HG03469 (cell line): ENCODE measurements at regions not wholly inside any gene's neighbourhood (a gene's known extent, or its start where the extent isn't known, plus 50 kb on each side); places are given as distances from the start of the nearest gene placed in this dataset.
"Not testable (repeated sequence)": the region's sequence is repeated elsewhere in the genome, so short reads cannot be mapped to it uniquely, and the experiment has no call there.

Experiments used
- ATAC-seq: cut with Tn5 transposase; IDR thresholded peaks from one replicate; pipeline ENCODE4 v1.9.1; 2021; ENCODE audit warnings: mild to moderate bottlenecking, moderate library complexity, moderate number of reproducible peaks; ENCODE audit not compliant: unreplicated experiment

GRCh38 chr5:87788416-87788815 is 375.7 kb upstream of the CCNH start:
- ATAC-seq: no peak

DNA sequence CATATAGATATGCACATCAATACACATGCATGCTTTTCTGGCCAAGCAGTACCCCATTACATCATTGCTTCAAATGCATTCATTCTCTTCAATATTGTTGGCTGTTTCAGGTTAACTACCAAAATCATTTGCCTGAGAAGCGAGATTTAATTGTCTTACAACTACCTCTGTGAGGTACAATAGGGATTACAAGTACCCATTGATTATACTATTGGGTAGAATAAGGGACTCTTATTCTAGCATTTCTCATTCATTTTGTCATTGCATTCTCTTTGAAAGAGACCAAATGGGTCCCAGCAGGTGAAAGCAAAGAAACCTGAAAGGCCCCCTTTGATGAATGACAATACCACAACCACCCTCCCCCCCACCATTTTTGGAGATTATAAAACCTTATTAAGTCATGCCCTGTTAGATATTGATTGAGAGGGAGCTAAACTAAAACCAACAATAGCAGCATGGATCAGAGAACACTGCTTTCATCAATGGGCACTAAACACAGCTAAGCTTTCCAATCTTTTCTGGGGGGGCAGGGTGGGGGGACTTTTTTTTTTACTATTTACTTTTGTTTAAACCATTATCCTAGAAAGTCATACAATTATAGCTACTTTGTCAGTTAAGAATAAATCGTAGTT is 375.0 kb upstream of the CCNH start:
- ATAC-seq: no peak

DNA sequence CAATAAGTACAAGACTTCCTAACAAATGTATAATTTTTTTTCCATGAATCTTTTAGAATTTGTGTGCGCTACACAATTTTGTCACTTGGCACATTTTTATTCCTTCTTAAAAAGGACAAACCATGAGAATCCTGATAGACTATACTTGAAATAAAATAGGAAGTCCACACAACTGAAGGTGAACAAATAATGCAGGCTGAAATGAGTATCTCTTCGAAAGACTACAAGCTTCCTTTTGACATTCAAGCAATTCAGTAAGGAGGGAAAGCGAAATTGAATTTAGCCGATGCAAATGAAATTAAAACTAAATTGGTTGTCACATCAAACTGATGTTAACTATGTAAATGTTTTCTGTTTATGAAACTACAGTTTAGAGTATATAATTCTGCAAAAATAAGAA is 374.4 kb upstream of the CCNH start:
- ATAC-seq: no peak

- no peak for ATAC-seq
These were observed 373.7 kb upstream of the CCNH start for GRCh38 chr5:87786471-87786870.

DNA sequence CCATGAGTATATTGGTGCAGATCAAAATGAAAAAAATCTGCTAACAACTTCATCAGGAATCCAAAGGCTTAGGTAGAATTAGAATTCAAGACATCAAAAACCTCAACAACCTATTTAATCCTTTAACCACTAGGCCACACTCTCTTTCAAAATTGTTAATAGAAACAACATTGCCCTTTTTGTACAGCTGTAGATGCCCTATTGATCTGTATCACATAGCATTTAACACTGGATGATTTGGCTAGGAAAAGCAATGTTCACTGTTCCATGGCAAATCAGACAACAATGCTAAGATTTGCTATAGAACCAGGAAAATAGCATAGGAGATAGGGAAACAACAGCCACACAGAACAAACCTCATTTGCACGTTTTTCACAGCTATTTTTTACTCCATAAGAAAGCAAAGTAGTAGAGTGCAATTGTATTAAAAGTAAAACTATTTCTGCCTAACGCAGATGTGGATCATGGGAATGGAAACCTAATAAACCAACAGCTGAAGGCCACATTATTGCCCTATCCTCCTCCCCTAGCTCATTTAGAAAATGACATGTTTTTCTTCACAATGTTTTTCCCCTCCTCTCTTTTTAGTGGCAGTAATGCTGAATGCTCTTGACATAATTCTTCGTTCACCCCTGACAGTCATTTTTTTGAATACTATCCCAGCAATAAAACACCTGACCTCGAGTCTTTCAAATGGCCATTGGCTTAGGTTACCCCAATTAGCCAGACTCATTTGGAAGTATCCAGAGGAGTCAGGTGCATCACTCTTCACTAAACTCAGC is 373.0 kb upstream of the CCNH start:
- no peak for ATAC-seq

GRCh38 chr5:87784879-87785495 is 372.3 kb upstream of the CCNH start:
- ATAC-seq: no peak

DNA sequence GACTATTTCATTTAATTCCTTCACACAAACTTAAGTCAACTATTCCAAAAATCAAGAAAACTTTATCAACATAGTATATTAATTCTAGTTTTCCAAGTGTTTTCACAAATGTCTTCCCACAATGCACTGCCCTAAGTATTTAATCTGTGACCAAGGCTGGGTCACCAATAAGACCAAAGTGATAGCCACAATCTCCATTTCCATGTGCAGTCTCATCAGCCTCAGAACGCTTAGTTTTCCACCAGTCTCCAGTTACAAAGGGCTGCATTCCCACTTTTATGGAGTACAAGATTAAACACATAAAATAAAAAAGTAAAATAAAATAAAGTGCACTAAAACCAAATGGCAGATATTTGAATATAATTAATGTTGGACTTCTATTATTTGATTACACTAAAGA is 371.6 kb upstream of the CCNH start:
- no peak for ATAC-seq

- no peak for ATAC-seq
These were observed 370.2 kb upstream of the CCNH start for GRCh38 chr5:87782916-87783315.

DNA sequence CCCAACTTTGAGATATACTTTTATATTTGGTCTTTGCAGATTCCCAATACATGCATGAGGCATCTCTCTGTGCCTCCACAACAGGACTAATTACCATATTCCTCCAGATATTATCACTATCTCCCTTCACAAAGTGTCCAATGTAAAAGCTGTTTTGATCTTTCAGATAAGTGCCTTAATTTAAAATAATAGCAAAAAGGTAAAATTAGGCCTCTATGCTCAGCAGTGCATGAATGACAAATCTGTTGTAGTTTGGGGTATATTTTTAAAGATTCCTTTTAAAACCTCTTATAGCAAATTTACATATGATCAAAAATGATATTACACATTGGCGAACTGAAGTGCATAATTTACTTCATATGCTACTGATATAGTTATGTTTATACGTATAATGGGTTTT is 369.2 kb upstream of the CCNH start:
- no peak for ATAC-seq

DNA sequence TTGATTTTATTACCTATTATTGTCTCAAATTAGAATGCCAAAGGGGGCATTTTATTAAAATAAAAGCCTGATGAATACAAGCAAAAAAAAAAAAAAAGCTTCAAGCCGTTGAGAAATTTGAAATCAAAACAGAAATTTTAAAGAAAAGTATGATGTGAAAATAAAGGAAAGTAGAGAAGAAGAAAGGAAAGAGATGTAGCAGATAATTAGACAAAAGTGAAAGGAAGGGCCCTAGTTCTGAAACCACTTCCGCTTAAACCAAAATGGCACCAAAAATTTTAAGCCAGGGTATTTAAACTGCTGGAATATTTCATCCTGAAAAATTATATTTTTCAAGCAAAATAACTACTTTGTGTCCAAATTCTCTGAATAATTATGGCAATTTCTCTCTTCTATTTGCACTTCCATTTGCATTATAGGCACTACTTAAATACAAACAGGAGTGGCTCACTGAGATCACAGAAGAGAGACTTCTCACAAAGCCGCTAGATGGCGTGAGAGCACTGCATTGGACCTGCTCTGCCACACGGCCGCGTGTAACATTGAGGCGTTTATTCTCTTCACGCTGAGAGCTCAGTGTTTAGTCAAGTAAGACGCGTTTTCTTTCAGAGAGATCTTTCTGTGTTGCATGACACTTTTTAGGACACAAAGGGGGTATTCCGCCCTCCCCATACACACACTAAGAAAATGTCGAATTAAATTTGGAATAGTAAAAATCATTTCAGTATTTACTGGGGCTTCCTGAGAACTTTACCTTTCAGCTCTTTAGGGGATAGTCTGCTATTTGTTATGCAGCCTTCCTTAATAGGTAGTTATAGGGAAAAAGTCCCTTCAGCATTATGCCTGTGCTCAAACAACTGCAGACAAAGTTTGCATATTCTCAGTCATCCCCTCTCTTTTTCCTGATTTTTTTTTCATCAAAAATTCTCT is 368.4 kb upstream of the CCNH start:
- ATAC-seq: peak; percentile 99

DNA sequence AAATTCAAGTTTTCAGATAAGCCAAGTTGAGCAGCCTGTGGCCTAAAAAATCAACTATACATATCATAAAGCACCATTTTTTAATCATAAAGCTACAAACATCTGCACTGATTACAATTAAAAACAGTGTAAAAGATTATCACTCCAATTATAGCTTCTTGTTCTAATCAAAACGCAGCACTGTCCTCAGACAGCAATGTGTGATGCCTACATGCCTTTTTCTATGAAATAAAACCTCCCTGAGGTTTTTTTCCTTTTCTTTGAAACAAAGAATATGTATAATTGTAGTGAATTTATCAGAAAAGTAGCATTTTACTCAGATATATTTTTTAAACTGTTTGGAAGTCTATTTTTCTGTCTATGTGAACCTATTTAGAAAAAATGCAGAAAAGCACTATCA is 366.1 kb upstream of the CCNH start:
- no peak for ATAC-seq

DNA sequence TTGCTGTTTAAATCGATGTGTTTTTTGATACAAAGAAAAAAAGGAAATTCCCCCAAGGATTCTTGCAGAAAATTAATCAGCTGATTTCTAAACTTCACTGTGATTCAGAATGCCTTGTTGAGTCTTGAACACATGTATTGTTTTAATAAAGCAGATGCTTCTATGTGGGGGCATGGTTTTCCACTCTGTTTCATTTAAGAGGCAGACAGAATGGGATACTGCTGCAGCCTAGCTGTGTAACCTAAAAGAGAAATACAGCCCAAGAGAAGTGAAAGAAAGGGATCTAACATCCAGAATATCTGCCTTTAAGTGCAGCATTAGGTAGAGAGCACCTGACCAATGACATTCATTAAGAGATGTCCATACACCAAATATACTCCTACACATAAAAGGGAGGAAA is 365.1 kb upstream of the CCNH start:
- no peak for ATAC-seq

GRCh38 chr5:87776785-87777184 is 364.1 kb upstream of the CCNH start:
- no peak for ATAC-seq

DNA sequence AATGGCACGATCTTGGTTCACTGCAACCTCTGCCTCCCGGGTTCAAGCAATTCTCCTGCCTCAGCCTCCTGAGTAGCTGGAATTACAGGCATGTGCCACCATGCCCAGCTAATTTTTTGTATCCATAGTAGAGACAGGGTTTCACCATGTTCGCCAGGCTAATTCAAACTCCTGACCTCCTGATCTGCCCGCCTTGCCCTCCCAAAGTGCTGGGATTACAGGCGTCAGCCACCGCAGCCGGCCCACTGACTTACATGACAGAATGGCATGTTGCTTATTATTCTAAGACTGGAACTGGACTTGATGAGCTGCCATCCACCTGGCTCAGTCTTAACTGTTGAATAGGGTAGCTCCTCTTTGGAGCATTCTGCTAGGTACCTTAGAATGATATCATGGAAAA is 363.6 kb upstream of the CCNH start:
- not testable (repeated sequence) for ATAC-seq

DNA sequence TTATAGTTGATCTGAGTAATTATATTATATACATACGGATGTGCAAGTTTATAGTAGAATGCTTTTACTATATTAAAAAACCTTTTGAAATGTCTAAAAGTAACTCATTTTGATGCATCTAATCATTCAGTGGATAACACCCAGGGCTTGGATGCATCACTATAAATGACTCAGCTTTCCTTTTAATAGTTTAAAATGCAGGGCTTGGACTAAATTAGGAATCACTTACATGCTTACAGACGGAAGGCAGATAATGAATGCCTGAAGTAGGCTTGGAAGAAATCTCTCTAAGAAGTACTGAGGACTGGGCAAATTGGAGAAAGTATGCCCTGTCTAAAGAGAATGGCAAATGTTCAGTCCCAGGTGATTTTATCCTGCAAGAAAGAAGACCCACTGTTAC is 362.5 kb upstream of the CCNH start:
- ATAC-seq: no peak

DNA sequence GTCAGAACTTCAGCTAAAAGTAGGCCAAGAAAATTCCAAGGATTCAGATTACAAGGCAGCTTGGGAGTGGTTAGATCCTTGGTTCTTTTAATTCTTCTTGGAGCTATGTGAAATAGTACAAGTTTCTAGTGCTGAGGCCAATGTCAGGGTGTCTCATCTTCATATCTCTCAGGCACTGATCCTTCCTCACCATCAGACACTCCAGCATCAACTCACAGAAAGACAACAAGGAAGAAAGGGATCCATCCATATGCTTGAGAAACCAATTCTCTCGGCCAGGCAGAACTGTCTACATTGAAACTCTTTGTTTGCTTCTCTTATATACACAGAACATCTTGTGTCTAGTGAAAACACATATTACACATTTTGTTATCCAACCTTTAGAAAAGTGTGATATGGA is 362.1 kb upstream of the CCNH start:
- no peak for ATAC-seq

- ATAC-seq: no peak
These were observed 357.9 kb upstream of the CCNH start for GRCh38 chr5:87770601-87771121.

DNA sequence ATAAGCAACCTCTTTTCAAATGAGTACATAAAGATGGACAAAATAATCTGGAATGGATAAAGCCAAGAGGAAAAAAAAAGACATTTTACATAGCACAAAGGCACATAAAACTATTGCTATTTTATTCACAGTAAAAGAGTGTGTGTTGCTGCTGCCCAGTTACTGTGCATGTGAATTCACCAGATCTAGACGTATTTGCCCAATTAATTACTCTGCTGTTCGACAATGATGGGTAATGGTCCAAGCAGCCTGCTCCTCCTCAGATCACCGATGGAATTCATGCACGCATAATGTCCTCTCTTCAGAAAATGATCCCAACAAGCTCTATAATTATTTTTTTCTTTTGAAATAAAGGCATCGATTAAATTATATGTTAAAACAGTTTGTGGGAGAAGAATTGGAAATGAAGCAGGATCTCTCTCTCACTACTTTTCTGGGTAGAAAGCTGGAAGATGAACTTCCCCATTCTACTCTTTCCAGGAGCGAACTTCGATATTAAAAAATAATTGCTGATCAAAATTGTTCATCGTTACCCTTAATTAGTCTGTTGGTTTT is 357.4 kb upstream of the CCNH start:
- no peak for ATAC-seq

GRCh38 chr5:87769157-87769556 is 356.4 kb upstream of the CCNH start:
- no peak for ATAC-seq

DNA sequence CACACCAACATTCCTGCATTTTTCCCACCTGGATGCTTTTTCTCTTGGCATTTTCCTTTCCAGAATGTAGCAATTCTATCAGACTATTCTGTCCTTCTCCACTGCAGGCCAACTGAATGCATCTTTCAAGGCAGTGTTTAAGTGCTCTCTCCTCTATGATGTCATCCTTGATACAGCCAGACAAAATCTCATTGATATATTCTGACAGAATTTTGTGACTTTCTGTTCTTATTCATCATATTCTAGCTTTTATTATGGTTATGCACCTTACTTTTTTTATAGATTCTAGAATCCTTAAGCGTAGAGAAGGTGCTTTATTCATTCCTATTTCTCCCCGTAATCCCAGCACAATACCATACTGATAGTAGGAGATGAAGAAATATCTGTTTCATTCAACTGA is 355.5 kb upstream of the CCNH start:
- no peak for ATAC-seq

- no peak for ATAC-seq
These were observed 352.3 kb upstream of the CCNH start for GRCh38 chr5:87765009-87765408.
